ENCODE measurements at regions not wholly inside any gene's neighbourhood (a gene's known extent, or its start where the extent isn't known, plus 50 kb on each side); places are given as distances from the start of the nearest gene placed in this dataset.

GRCh38 chrX:128165884-128166408, 113.7 kb upstream of the ACTRT1 start:
- TF ChIP-seq CTCF (IDR thresholded peaks at IDR 0.05), result no peak
- TF ChIP-seq EZH2 (IDR thresholded peaks at IDR 0.05; ENCODE audit: borderline replicate concordance, insufficient read depth, low read depth, low read length, poor library complexity, severe bottlenecking), result no peak
